HG02973 (cell line): ENCODE measurements at regions not wholly inside any gene's neighbourhood (a gene's known extent, or its start where the extent isn't known, plus 50 kb on each side); places are given as distances from the start of the nearest gene placed in this dataset.

Experiments
- ATAC-seq: cut with Tn5 transposase; IDR thresholded peaks from one replicate; pipeline ENCODE4 v1.9.1; 2021; ENCODE audit warnings: moderate library complexity; ENCODE audit not compliant: unreplicated experiment

- no peak for ATAC-seq
Observed at GRCh38 chr13:105144936-105145335, 1390.5 kb downstream of the EFNB2 start.

DNA sequence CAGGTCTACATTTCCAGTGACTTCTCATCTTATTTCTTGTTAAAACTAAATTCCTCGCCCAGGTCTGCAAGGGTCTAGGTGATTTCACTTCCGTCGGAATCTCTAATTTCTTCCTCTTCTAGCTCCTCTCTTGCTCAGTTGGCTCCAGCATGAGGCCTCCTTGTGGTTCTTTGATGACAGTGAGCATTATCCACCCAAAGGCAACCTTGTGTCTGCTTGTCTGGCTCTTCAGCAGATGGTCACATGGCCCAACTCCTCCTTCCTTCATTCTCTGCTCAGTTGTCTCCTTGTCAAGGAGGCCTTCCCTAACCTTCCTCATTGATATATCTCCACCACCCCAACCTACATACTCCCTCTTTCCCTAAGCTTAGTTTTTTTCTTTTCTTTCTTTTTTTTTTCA, 1391.4 kb downstream of the EFNB2 start:
- no peak for ATAC-seq

DNA sequence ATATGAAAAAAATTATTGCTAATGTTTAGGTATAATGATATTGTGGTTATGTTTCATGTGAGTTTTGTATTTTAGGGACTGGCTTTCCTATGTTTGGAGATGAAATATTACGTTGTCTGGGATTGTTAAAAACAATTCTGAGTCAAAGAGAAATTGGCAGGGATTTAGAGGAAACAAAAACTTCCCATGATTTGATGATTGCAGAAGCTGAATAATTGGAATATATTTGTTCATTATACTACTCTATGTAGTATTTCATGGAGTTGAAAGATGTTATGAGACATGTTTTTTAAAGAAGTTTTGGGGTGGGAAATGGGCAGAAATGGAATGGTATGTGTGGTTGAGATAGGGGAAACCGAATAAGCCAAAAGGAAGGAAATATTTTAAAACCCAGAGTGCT, 1392.9 kb downstream of the EFNB2 start:
- no peak for ATAC-seq

DNA sequence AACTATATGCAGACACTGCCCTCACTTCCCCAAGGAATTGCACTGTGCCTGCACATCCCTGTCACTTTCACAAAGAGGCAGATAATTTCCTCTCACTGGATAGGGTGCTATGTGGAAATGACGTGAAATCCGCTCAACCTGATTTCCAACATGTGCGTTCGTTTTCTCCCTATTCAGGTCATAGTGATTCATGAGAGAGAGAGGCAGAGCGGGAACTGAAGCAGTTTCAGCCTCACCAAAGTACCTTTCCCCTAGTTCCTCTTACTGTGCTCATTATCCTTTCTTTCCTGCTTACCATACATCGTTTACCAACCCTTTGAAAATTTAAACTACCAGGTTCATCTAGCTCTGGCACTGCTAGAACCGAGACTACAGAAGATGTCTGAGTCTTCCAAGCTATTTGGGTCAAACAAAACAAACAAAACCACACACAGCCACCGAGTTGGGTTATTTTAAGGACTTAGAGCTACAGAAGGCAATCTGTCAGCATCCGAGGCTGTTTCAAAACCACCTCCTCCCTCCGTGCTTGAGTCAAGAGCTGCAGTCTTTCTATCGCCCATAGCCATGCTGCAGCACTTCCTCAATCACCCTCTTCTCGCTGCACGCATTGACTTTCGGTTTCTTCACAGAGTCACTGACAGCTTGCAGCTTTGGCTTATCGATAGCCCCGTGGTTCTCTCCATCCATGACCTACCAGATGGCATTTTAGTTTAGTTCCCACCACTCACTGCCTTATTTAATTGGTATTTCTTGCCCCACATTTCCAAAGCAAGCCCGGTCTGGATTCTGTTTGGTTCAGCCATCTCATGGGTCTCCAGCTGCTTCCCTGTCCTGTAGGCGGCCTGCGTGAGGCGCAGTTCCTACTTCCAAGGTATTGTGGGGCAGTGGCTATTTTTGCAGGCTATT, 1395.8 kb downstream of the EFNB2 start:
- ATAC-seq: peak; percentile 98

DNA sequence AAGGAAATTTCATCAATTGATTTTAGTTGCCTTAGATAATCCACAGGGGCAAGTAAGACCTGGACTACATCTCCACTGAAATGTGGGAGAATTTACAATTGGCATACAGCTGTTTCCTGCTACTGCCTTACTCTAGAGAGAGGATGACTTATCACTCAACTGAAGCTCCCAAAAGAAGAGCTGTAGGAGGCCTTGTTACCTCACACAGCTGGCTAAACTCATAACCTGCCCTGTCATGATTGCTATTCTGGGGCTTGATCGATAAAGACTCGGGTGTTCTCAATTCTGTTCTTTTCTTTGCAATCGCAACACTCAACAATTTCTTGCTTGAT, 1396.4 kb downstream of the EFNB2 start:
- ATAC-seq: peak; percentile 11

DNA sequence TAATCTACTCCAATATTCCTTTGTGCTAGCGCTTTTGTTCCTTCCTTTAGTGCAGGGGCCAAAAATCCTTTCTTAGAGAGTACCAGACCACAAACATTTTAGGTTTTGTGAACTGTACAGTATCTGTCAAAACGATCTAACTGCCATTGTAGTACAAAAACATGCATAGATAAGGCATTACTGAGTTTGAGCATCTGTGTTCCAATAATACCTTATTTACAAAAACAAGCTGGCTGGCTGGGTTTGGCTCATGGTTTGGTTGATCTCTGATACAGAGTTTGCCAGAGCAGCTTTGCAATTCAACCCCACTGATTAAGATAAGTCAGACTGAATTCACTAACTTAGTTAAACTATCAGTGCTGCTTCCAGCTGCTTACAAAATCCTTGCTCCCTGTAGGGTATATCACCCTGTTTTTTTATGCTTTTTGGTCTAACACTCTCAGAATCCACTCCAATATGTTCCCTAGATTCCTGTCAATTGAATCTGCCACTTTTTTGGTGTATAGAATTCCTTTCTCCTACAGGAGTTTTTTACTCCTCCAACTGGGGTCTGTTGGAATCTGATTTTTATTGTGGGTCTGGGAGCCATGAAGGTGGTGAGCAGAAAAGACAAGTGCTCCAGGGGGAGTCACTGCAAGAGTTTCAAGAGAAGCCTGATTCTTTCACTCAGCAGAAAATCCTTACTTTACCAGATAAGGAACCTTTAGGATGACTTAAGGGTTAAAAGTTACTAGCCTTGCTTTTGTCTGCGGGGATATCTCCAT, 1399.4 kb downstream of the EFNB2 start:
- no peak for ATAC-seq

- ATAC-seq: no peak
Observed at GRCh38 chr13:105127732-105128131, 1407.7 kb downstream of the EFNB2 start.

GRCh38 chr13:105121221-105121620, 1414.2 kb downstream of the EFNB2 start:
- ATAC-seq: no peak

DNA sequence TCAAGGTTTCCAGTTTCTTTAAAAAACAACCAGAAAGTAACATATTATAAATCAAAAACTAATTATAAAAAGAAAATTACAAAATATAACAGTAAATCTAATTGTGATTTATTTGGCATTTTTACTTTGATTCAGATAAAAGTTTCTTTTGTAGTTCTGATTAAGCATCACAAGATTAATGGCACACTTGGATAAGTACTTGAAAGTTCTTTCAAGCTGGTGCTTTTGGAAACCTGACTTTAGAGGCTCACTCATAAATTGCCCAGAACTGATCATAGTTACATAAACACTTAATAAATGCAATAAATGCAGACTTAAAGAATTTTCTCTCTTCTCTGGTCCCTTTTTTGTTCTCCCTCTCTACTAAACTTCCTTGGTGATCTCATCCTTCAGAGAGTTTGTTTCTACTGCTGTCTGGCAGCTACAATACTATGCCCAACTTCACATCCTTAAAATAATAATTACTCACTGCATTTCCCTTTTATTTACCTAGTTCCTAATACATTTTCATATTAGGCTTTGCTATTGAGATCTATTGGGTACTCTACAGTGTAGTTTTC, 1417.0 kb downstream of the EFNB2 start:
- ATAC-seq: no peak

DNA sequence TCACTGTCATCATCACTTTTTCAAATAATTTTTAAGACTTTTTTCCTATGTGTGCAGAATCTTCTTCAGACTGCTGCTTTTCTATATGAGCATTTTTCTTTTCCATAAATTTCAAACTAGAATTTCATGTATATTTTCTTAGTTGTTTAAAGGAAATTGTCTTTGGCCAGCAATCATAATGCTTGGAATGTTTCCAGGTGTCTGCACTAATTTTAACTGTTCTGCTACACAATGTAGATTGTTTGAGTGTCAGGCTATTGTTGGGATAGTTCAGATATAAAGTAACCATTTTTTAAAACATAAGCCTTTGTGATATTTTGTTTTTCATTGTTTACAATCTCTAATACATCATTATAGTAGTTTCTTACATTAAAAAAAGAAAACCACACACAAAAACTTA, 1418.5 kb downstream of the EFNB2 start:
- no peak for ATAC-seq

- no peak for ATAC-seq
Observed at GRCh38 chr13:105112561-105112960, 1422.9 kb downstream of the EFNB2 start.

GRCh38 chr13:105107781-105108180, 1427.7 kb downstream of the EFNB2 start:
- no peak for ATAC-seq

GRCh38 chr13:105105471-105105870, 1430.0 kb downstream of the EFNB2 start:
- no peak for ATAC-seq

GRCh38 chr13:105097521-105097920, 1437.9 kb downstream of the EFNB2 start:
- ATAC-seq: no peak

GRCh38 chr13:105089858-105090643, 1445.4 kb downstream of the EFNB2 start:
- ATAC-seq: no peak

DNA sequence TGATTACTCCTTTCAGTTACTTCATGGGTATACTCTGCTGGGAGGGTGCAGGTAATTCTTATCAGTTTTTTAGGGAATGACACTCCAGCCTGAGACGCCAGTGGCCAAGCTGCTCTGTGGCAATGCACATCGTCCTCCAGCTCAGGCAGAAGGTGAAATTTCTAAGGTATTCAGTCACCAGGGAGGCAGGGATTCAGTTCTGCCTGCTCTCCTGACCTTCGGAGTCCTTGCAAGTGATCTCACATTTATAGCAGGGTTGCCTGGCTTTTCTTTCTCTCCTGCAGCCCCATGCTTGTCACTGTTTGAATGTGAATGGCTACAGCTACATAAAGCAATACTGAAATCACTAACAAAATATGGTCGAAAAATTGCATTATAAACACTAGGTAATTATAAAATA, 1447.5 kb downstream of the EFNB2 start:
- ATAC-seq: no peak

DNA sequence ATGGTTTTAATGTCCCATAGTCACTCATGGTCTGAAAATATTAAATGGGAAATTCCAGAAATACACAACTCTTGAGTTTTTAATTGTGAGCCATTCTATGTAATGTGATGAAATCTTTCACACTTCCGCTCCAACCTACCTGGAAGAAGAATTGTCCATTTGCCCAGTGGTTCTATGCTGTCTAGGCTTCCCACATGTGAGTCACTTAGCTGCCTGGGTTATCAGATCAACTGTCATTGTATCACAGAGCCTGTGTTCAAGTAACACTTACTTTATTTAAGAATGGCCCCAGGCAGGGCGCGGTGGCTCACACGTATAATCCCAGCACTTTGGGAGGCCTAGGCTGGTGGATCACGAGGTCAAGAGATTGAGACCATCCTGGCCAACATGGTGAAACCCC, 1450.5 kb downstream of the EFNB2 start:
- no peak for ATAC-seq

GRCh38 chr13:105083992-105084391, 1451.5 kb downstream of the EFNB2 start:
- no peak for ATAC-seq

- no peak for ATAC-seq
Observed at GRCh38 chr13:105074755-105075154, 1460.7 kb downstream of the EFNB2 start.

DNA sequence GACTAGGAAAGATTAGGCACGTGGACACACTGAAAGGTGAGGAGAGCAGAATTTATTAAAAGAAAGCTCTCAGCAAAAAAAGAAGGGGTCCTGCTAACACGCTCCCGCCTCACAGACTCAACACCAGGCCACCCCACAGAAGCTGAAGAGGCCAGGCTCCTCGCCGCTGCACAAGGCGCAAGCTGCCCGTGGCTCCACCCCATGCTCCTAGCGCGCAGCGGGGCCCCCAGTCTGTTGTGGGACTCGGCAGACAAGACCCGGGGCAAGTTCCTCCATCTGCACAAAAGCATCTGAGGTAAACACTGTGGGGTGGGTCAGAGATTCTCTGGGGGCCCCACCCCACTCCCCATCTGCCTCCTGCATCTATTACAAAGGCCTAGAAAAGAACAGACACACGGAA, 1462.4 kb downstream of the EFNB2 start:
- no peak for ATAC-seq

DNA sequence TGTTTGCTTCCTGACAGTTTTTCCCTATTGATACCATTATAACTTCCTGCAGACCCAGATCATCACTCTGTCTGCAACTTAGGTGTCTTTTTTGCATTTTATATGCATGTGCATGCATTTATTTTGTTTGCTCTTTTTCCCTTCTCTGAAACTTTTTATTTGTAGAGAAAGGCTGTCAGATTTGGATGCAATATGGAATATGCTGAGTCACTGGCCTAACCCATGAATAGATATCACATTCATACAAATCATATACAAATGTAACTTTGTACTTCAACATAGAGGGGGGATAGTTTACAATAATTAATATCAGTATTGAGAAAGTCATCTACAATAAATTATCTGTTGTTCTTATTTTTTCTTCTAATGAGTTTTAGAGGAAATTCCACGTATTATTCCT, 1465.0 kb downstream of the EFNB2 start:
- no peak for ATAC-seq
